ENCODE measurements at regions not wholly inside any gene's neighbourhood (a gene's known extent, or its start where the extent isn't known, plus 50 kb on each side); places are given as distances from the start of the nearest gene placed in this dataset.

- TF ChIP-seq, protein P1, sequence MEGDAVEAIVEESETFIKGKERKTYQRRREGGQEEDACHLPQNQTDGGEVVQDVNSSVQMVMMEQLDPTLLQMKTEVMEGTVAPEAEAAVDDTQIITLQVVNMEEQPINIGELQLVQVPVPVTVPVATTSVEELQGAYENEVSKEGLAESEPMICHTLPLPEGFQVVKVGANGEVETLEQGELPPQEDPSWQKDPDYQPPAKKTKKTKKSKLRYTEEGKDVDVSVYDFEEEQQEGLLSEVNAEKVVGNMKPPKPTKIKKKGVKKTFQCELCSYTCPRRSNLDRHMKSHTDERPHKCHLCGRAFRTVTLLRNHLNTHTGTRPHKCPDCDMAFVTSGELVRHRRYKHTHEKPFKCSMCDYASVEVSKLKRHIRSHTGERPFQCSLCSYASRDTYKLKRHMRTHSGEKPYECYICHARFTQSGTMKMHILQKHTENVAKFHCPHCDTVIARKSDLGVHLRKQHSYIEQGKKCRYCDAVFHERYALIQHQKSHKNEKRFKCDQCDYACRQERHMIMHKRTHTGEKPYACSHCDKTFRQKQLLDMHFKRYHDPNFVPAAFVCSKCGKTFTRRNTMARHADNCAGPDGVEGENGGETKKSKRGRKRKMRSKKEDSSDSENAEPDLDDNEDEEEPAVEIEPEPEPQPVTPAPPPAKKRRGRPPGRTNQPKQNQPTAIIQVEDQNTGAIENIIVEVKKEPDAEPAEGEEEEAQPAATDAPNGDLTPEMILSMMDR (IDR thresholded peaks at IDR 0.05; ENCODE audit: partially characterized antibody, unreplicated experiment): no peak
- Mint-ChIP-seq H3K27ac (ENCODE audit: unreplicated experiment) (no peak overlapping the region), H3K36me3 (ENCODE audit: unreplicated experiment) (no peaks in the 10 kb centered on the region), H3K9me3 (ENCODE audit: unreplicated experiment) (no peaks in the 10 kb centered on the region), H3K4me1 (ENCODE audit: low read depth, unreplicated experiment) (no peaks in the 10 kb centered on the region), H3K27me3 (ENCODE audit: unreplicated experiment) (no peaks in the 10 kb centered on the region), H3K4me3 (ENCODE audit: unreplicated experiment) (no peak overlapping the region)
- no peak for DNase-seq
Observed at GRCh38 chr1:193701759-193702158, 515.3 kb upstream of the B3GALT2 start.

DNA sequence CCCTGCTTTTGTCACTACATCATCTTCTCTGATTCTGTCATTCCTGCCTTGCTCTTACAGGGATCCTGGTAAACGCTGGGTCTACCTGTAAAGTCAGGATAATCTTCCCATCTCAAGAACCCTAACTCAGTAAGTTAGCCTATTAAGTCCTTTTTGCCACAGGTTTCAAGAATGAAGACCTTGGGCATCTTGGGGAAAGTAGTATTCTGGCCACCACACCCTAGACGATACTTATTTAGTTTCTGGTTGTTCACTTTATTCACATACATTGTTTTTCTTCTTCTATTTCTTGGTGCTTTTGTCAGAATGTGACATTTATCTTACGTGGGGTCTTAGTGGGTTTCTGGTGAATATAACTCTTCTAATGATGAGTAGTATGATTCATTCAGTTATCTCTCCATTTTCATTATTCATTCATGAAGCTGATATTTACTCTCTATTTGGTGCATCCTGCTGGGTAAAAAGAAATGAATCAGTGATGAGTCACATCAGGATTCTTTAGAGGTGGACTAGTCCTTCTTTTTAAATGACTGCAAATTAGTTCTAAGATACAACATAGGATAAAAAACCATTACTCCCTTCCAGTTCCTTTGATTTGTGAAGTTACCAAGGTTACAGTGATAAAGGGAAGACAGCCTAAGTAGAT is 514.4 kb upstream of the B3GALT2 start:
- TF ChIP-seq, protein P1 (IDR thresholded peaks at IDR 0.05; ENCODE audit: partially characterized antibody, unreplicated experiment): no peak
- Mint-ChIP-seq H3K4me1 (ENCODE audit: low read depth, unreplicated experiment) (no peaks in the 10 kb centered on the region), H3K9me3 (ENCODE audit: unreplicated experiment) (no peaks in the 10 kb centered on the region), H3K27ac (ENCODE audit: unreplicated experiment) (no peak overlapping the region), H3K36me3 (ENCODE audit: unreplicated experiment) (no peaks in the 10 kb centered on the region), H3K4me3 (ENCODE audit: unreplicated experiment) (no peak overlapping the region), H3K27me3 (ENCODE audit: unreplicated experiment) (no peaks in the 10 kb centered on the region)
- no peak for DNase-seq

GRCh38 chr1:193699261-193699660 is 512.8 kb upstream of the B3GALT2 start:
- H3K9me3 Mint-ChIP-seq (ENCODE audit: unreplicated experiment): no peaks in the 10 kb centered on the region
- no peaks in the 10 kb centered on the region for H3K27me3 Mint-ChIP-seq (ENCODE audit: unreplicated experiment)
- DNase-seq: no peak

DNA sequence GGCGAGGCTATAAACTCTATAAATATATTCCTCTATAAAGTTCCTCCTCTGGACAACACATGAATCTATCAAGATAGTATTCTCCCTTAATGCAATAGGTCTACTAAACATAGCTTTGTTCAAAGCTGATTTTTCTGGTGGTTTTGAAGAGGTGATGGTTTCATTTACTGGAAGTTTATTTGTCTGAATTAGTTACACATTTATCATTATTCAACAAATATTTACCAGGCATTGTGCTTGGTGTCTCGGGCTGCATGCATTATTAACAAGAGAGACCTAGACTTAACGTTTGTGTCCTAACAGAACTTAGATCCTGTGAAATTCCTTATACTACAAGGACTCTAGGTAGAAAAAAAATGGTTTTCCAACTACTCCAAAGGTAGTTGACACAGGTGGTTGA is 511.4 kb upstream of the B3GALT2 start:
- no peaks in the 10 kb centered on the region for H3K27me3 Mint-ChIP-seq (ENCODE audit: unreplicated experiment)
- H3K4me1 Mint-ChIP-seq (ENCODE audit: low read depth, unreplicated experiment): no peaks in the 10 kb centered on the region
- no peak overlapping the region for H3K27ac Mint-ChIP-seq (ENCODE audit: unreplicated experiment)
- no peaks in the 10 kb centered on the region for H3K9me3 Mint-ChIP-seq (ENCODE audit: unreplicated experiment)
- no peak overlapping the region for H3K4me3 Mint-ChIP-seq (ENCODE audit: unreplicated experiment)
- TF ChIP-seq, protein P1 (IDR thresholded peaks at IDR 0.05; ENCODE audit: partially characterized antibody, unreplicated experiment): no peak
- DNase-seq: no peak
- no peaks in the 10 kb centered on the region for H3K36me3 Mint-ChIP-seq (ENCODE audit: unreplicated experiment)

More at GRCh38 chr1:193699261-193699660, 512.8 kb upstream of the B3GALT2 start:
- no peak overlapping the region for H3K4me3 Mint-ChIP-seq (ENCODE audit: unreplicated experiment)
- TF ChIP-seq, protein P1 (IDR thresholded peaks at IDR 0.05; ENCODE audit: partially characterized antibody, unreplicated experiment): no peak
- no peaks in the 10 kb centered on the region for H3K36me3 Mint-ChIP-seq (ENCODE audit: unreplicated experiment)
- H3K4me1 Mint-ChIP-seq (ENCODE audit: low read depth, unreplicated experiment): no peaks in the 10 kb centered on the region
- no peak overlapping the region for H3K27ac Mint-ChIP-seq (ENCODE audit: unreplicated experiment)

GRCh38 chr1:193697115-193697762 is 510.8 kb upstream of the B3GALT2 start:
- Mint-ChIP-seq H3K27ac (ENCODE audit: unreplicated experiment) (no peak overlapping the region), H3K36me3 (ENCODE audit: unreplicated experiment) (no peaks in the 10 kb centered on the region), H3K9me3 (ENCODE audit: unreplicated experiment) (no peaks in the 10 kb centered on the region)

More at GRCh38 chr1:193697115-193697762, 510.8 kb upstream of the B3GALT2 start:
- H3K4me3 Mint-ChIP-seq (ENCODE audit: unreplicated experiment): no peak overlapping the region
- TF ChIP-seq, protein P1 (IDR thresholded peaks at IDR 0.05; ENCODE audit: partially characterized antibody, unreplicated experiment): no peak
- no peak for DNase-seq
- H3K27me3 Mint-ChIP-seq (ENCODE audit: unreplicated experiment): no peaks in the 10 kb centered on the region
- H3K4me1 Mint-ChIP-seq (ENCODE audit: low read depth, unreplicated experiment): no peaks in the 10 kb centered on the region
